Chondrocyte (in vitro differentiated cells): ENCODE measurements at regions not wholly inside any gene's neighbourhood (a gene's known extent, or its start where the extent isn't known, plus 50 kb on each side); places are given as distances from the start of the nearest gene placed in this dataset.

Source experiments
- DNase-seq: peaks from one replicate; pipeline ENCODE4 v3.0.0; 2021; ENCODE audit warnings: mixed read lengths, low spot score
- H3K27ac Mint-ChIP-seq: one replicate; pipeline ENCODE4 v1.8.0; 2021; ENCODE audit warnings: mild to moderate bottlenecking, moderate library complexity, mixed read lengths; ENCODE audit not compliant: unreplicated experiment
- H3K27me3 Mint-ChIP-seq: 2 replicates; pipeline ENCODE4 v1.8.0; 2021; ENCODE audit warnings: low read depth, mixed read lengths
- H3K36me3 Mint-ChIP-seq: 2 replicates; pipeline ENCODE4 v1.8.0; 2021; ENCODE audit warnings: low read depth, mixed read lengths
- H3K4me1 Mint-ChIP-seq: 2 replicates; pipeline ENCODE4 v1.8.0; 2021; ENCODE audit warnings: low read depth, mild to moderate bottlenecking, mixed read lengths
- H3K4me3 Mint-ChIP-seq: one replicate; pipeline ENCODE4 v1.8.0; 2021; ENCODE audit warnings: mild to moderate bottlenecking, moderate library complexity, mixed read lengths; ENCODE audit not compliant: unreplicated experiment
- H3K9me3 Mint-ChIP-seq: 2 replicates; pipeline ENCODE4 v1.8.0; 2021; ENCODE audit warnings: low read depth, mixed read lengths
- TF ChIP-seq, protein P1 (sequence below): fragments of 200-600 bp; sonication (generic); IDR thresholded peaks from 2 replicates; pipeline ENCODE4 v1.5.0; 2021; ENCODE audit warnings: antibody characterized with exemption, mild to moderate bottlenecking, moderate library complexity

DNA sequence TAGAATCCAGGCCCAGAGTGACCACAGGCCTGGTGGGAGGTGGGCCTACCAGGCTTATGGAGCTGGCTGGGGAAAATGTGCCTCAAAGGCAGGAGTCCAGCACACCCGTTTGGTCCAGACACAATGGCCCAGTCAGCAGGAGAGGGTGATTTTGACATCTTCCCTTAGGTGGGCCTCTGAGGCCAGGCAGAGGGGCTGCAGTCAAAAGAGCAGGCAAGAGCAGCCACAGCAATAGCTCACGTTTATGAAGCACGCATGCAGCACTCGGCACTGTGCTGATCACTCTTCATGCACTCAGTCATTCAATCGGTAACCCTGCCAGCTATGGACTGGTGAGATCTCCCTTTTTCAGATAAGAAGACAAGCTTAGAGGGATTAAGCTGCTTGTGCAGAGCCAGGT lies 146.8 kb downstream of the LRIG2 start:
- TF ChIP-seq, protein P1, sequence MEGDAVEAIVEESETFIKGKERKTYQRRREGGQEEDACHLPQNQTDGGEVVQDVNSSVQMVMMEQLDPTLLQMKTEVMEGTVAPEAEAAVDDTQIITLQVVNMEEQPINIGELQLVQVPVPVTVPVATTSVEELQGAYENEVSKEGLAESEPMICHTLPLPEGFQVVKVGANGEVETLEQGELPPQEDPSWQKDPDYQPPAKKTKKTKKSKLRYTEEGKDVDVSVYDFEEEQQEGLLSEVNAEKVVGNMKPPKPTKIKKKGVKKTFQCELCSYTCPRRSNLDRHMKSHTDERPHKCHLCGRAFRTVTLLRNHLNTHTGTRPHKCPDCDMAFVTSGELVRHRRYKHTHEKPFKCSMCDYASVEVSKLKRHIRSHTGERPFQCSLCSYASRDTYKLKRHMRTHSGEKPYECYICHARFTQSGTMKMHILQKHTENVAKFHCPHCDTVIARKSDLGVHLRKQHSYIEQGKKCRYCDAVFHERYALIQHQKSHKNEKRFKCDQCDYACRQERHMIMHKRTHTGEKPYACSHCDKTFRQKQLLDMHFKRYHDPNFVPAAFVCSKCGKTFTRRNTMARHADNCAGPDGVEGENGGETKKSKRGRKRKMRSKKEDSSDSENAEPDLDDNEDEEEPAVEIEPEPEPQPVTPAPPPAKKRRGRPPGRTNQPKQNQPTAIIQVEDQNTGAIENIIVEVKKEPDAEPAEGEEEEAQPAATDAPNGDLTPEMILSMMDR = no peak
- H3K27me3 Mint-ChIP-seq = peaks cover 1% of the 10 kb centered on the region
- H3K36me3 Mint-ChIP-seq = no peaks in the 10 kb centered on the region
- DNase-seq = no peak
- H3K9me3 Mint-ChIP-seq = peaks cover 10% of the 10 kb centered on the region
- no peak overlapping the region for H3K27ac Mint-ChIP-seq
- H3K4me3 Mint-ChIP-seq = no peak overlapping the region
- H3K4me1 Mint-ChIP-seq = no peaks in the 10 kb centered on the region

DNA sequence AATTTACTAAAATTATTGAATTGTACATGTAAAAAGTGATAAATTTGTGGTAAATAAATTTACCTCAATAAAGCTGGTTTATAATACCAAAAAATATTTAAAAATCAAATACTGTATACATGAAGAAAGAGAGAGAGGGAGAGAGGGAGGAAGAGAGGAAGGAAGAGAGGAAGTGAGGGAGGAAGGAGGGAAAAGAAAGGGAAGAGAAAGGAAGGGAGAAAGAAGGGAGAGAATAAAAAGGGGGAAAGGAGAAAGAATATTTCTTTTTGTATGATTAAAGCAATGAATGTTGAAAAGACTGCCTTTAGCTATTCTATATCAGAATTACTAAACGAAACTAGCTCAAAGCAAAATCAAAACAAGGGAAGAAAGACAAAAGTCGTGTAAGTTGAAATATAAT lies 150.0 kb downstream of the LRIG2 start:
- Mint-ChIP-seq H3K27me3 (peaks cover 11% of the 10 kb centered on the region), H3K4me3 (no peak overlapping the region), H3K9me3 (no peaks in the 10 kb centered on the region), H3K27ac (no peak overlapping the region), H3K36me3 (no peaks in the 10 kb centered on the region), H3K4me1 (no peaks in the 10 kb centered on the region)
- TF ChIP-seq, protein P1 = no peak
- no peak for DNase-seq

DNA sequence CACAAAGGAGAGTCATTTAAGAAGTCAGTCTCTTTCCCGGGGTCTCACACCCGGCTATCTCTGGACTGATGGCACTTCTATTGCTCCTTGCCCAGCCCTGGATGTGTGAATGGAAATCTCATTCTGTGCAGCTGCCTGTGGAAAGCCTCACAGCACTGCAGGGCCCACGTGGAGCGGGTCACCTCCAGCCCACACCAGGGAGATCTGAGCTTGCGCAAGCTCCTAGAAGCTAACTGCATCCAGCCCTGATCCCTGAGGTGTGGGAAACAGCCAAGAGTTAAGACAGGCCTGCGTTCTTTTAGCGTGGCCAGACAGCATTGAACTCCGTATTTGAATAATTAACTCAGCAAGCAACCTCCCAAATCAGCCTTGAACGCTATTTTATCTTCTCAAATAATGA lies 150.5 kb downstream of the LRIG2 start:
- H3K4me1 Mint-ChIP-seq = no peaks in the 10 kb centered on the region
- peaks cover 13% of the 10 kb centered on the region for H3K27me3 Mint-ChIP-seq
- no peak for DNase-seq
- H3K27ac Mint-ChIP-seq = no peak overlapping the region
- H3K9me3 Mint-ChIP-seq = no peaks in the 10 kb centered on the region
- TF ChIP-seq, protein P1 = no peak
- no peak overlapping the region for H3K4me3 Mint-ChIP-seq
- no peaks in the 10 kb centered on the region for H3K36me3 Mint-ChIP-seq

DNA sequence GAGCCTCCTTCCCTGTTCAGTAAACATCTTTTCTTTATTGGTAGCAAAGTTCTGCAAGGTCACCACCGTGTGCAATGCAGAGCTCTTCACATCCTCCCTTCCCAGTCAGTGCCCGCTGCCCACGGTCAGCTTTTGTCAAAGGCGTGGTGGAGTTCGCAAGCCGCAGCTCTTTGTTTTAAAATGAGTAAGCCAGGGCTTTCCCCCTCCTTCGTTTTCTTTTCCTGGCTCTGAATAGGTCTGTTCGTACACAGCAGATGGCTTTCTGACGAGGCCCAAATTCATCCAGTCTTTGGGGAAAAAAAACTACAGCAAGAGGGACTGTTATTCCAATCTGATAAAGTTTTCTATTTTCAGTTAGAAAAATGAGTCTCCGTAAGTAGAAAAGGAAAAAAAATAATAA lies 153.2 kb downstream of the LRIG2 start:
- no peaks in the 10 kb centered on the region for H3K36me3 Mint-ChIP-seq
- no peak overlapping the region for H3K4me3 Mint-ChIP-seq

DNA sequence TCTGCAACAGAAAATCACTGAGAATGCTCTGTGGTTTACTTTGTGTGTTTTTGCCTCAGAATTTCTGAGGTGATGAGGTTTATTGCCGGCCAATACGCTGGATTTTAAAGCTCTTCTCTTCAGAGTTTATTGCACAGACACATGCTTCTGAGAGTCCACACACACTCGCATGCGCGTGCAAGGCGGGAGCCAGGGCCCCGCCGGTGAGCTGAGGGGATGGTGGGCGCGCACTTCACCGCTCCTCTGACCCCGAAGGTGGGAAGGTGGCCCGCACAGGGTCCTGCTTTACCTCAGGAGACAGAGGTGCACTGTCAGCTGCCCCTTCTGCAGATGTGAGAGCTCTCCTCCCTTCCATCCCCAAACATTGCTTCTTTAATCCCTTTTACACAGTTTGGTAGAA lies 158.4 kb upstream of the MAGI3 start:
- Mint-ChIP-seq H3K36me3 (no peaks in the 10 kb centered on the region), H3K4me3 (no peak overlapping the region), H3K27ac (no peak overlapping the region), H3K4me1 (no peaks in the 10 kb centered on the region), H3K9me3 (no peaks in the 10 kb centered on the region), H3K27me3 (peaks cover 16% of the 10 kb centered on the region)
- DNase-seq = no peak
- TF ChIP-seq, protein P1 = no peak

More for the DNA sequence above, 153.2 kb downstream of the LRIG2 start:
- Mint-ChIP-seq H3K9me3 (no peaks in the 10 kb centered on the region), H3K27ac (no peak overlapping the region), H3K27me3 (peaks cover 17% of the 10 kb centered on the region), H3K4me1 (no peaks in the 10 kb centered on the region)
- TF ChIP-seq, protein P1 = no peak
- DNase-seq = no peak
